DND-41 (cell line): ENCODE measurements at regions not wholly inside any gene's neighbourhood (a gene's known extent, or its start where the extent isn't known, plus 50 kb on each side); places are given as distances from the start of the nearest gene placed in this dataset.

Source experiments
- EZH2 ChIP-seq: IDR thresholded peaks from 3 replicates; pipeline ENCODE4 v1.6.1; 2012; ENCODE audit warnings: borderline replicate concordance, low read depth, mild to moderate bottlenecking, moderate library complexity, low read length, inconsistent platforms; ENCODE audit not compliant: severe bottlenecking
- TF ChIP-seq, protein P1 (sequence below): IDR thresholded peaks from 2 replicates; pipeline ENCODE4 v1.5.1; 2012; ENCODE audit warnings: borderline replicate concordance, low read length, moderate library complexity, mild to moderate bottlenecking; ENCODE audit not compliant: poor library complexity, severe bottlenecking; ENCODE audit errors: extremely low read depth

DNA sequence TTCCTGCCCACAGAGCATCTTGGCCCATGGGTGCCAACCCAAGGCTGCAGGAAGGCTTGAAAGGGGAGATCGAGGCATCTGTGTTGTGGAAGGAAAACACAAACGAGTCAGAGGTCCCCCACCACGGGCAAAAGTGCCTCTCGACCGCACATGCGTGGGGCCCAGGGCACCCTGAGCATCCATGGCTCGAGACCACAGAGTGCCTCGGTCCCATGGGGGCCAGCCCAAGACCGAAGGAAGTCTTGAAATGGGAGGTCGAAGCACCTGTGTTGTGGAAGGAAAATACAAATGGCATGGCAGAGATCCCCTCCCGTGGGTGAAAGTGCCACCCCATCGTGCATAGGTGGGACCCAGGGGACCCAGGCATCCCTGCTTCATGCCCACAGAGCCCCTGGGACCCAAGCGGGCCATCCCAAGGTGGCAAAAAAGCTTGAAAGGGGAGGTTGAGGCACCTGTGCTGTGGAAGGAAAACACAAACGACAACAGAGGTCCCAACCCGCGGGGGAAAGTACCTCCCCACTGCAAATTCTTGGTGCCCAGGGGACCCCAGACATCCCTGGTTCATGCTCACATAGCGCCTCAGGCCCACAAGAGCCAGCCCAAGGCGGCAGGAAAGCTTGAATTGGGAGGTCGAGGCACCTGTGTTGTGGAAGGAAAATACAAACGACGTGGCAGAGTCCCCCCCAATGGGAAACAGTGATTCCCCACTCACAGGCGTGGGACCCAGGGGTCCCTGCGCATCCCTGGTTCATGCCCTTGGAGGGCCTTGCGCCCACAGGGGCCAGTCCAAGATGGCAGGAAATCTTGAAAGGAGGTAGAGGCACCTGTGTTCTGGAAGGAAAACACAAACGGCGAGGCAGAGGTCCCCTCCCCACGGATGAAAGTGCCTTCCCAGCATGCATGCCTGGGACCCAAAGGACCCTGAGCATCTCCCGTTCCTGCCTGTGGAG, 373.0 kb downstream of the ALG10 start:
- TF ChIP-seq, protein P1, sequence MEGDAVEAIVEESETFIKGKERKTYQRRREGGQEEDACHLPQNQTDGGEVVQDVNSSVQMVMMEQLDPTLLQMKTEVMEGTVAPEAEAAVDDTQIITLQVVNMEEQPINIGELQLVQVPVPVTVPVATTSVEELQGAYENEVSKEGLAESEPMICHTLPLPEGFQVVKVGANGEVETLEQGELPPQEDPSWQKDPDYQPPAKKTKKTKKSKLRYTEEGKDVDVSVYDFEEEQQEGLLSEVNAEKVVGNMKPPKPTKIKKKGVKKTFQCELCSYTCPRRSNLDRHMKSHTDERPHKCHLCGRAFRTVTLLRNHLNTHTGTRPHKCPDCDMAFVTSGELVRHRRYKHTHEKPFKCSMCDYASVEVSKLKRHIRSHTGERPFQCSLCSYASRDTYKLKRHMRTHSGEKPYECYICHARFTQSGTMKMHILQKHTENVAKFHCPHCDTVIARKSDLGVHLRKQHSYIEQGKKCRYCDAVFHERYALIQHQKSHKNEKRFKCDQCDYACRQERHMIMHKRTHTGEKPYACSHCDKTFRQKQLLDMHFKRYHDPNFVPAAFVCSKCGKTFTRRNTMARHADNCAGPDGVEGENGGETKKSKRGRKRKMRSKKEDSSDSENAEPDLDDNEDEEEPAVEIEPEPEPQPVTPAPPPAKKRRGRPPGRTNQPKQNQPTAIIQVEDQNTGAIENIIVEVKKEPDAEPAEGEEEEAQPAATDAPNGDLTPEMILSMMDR: no peak
- no peak for TF ChIP-seq EZH2
